ENCODE measurements at regions not wholly inside any gene's neighbourhood (a gene's known extent, or its start where the extent isn't known, plus 50 kb on each side); places are given as distances from the start of the nearest gene placed in this dataset.

DNA sequence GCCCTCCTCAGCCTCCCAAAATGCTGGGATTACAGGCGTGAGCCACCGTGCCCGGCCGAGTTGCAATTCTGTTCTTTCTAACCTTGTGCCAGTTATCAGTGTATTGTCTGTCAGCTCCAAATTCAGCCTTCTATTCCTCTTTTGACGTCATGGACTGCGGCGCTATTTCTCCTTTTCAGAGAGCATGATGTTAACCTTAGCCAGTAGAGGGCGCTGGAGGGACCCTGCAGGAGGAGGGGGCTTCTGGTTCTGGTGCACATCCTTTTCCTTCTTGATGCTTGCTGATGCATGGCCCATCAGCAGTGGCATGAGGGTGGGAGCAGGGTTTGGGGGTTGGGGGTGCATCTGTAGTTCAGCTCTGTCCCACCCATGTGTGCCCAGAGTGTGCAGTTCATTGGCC lies 179.3 kb upstream of the RMST start:
- intact Hi-C loops (cut with micrococcal nuclease): no loop called here
- Mint-ChIP-seq H3K4me1 (no peaks in the 10 kb centered on the region), H3K36me3 (ENCODE audit: low read depth) (no peaks in the 10 kb centered on the region), H3K4me3 (no peak overlapping the region), H3K27me3 (no peaks in the 10 kb centered on the region), H3K9me3 (no peaks in the 10 kb centered on the region), H3K27ac (no peak overlapping the region)
- DNase-seq: peak; percentile 59

DNA sequence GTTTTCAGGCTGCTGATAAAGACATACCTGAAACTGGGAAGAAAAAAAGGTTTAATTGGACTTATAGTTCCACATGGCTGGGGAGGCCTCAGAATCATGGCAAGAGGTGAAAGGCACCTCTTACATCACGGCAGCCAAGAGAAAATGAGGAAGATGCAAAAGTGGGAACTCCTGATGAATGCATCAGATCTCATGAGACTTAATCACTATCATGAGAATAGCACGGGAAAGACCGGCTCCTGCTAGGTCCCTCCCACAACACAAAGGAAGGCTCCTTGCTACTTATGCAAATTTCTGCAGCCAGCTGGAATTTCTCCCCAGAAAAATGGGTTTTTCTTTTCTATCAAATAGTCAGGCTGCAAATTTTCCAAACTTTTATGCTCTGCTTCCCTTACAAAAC lies 174.1 kb upstream of the RMST start:
- intact Hi-C loops (cut with micrococcal nuclease): no loop called here
- Mint-ChIP-seq H3K4me3 (no peak overlapping the region), H3K9me3 (no peaks in the 10 kb centered on the region), H3K36me3 (ENCODE audit: low read depth) (no peaks in the 10 kb centered on the region), H3K4me1 (no peaks in the 10 kb centered on the region), H3K27ac (no peak overlapping the region), H3K27me3 (no peaks in the 10 kb centered on the region)
- DNase-seq: no peak

DNA sequence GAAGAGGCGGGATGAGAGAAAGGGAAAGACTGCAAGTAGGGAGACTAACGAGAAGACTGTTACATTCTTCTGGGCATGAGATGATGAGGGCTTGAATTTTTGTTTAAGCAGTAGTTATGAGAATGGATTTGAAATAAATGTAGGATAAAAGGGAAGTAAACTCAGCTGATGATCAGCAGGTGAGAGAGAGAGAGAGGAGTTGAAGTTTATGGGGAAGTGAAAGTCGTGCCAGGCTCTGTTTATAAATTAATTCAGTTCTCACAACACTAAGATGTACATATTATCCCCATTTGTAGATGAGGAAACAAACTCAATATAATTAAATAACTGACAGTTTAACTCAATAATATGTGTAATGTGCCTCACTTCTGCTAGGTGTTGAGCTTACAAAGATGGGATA lies 170.0 kb upstream of the RMST start:
- no peak for DNase-seq
- no peaks in the 10 kb centered on the region for H3K4me1 Mint-ChIP-seq
- H3K4me3 Mint-ChIP-seq: no peak overlapping the region
- intact Hi-C loops (cut with micrococcal nuclease): no loop called here
- H3K36me3 Mint-ChIP-seq (ENCODE audit: low read depth): no peaks in the 10 kb centered on the region
- no peak overlapping the region for H3K27ac Mint-ChIP-seq
- peaks cover 2% of the 10 kb centered on the region for H3K27me3 Mint-ChIP-seq
- H3K9me3 Mint-ChIP-seq: peaks cover 6% of the 10 kb centered on the region

DNA sequence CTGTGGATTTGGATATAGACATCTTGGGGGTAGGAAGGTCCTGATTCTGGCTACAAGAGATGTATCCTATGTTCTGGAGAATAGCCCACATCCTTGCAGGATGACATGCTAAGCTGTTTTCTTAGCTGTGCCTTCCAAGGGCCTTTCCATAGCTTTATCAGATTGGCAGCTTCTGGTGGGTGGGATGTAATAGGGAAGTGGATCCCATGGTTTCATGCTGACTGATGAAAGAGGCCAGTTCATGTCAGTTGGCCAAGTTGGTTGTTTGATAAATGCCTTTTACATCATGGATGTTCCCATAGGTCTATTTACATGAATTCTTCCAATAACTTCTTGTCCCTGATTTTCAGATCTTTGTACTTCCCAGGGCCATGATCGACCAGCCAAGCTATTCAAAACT lies 169.1 kb upstream of the RMST start:
- intact Hi-C loops (cut with micrococcal nuclease): no loop called here
- H3K27me3 Mint-ChIP-seq: peaks cover 2% of the 10 kb centered on the region

DNA sequence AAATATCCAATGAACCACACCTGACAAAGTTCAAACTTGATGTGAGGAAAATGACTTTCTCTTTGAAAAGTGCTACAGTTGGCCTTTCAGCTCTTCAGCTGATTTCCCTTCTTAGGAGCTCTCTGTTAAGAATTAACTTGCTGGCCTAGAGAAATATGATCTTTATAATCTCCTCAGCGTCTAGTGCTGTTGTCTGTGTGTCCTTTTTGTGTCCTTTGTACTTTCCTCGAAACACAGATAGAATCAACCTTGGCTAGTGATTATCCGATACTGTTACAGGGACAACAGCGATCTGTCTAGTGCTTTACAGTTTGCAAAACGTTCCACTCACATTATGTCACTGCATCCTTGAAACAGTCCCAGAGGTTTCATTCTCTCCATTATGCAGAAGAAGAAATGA lies 162.8 kb upstream of the RMST start:
- H3K27ac Mint-ChIP-seq: no peak overlapping the region
- H3K4me1 Mint-ChIP-seq: no peaks in the 10 kb centered on the region
- H3K36me3 Mint-ChIP-seq (ENCODE audit: low read depth): no peaks in the 10 kb centered on the region
- H3K4me3 Mint-ChIP-seq: no peak overlapping the region
- H3K9me3 Mint-ChIP-seq: no peaks in the 10 kb centered on the region
- H3K27me3 Mint-ChIP-seq: peaks cover 5% of the 10 kb centered on the region
- no peak for DNase-seq
- intact Hi-C loops (cut with micrococcal nuclease): no loop called here

More for the DNA sequence above, 169.1 kb upstream of the RMST start:
- Mint-ChIP-seq H3K27ac (no peak overlapping the region), H3K9me3 (peaks cover 6% of the 10 kb centered on the region), H3K36me3 (ENCODE audit: low read depth) (no peaks in the 10 kb centered on the region), H3K4me3 (no peak overlapping the region), H3K4me1 (no peaks in the 10 kb centered on the region)
- DNase-seq: no peak

DNA sequence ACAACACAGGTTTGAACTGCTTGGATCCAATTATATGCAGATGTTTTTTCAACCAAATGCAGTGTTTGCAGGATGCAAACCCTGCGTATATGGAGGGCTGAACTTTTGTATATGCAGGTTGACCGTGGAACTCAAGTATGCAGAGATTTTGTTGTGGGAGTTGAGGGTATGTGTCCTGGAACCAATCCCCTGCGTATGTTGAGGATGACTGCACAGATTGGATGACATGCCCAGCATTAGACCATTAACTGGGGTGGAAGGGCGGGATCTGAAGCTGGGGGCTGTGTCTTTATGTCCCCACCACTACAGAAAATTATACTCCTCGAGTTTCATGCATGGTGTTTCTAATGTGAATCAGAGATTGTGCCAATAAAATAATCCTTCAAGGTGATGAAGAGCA lies 162.2 kb upstream of the RMST start:
- intact Hi-C loops (cut with micrococcal nuclease): no loop called here
- Mint-ChIP-seq H3K27me3 (peaks cover 5% of the 10 kb centered on the region), H3K27ac (no peak overlapping the region), H3K4me3 (no peak overlapping the region), H3K9me3 (no peaks in the 10 kb centered on the region), H3K4me1 (no peaks in the 10 kb centered on the region), H3K36me3 (ENCODE audit: low read depth) (no peaks in the 10 kb centered on the region)
- no peak for DNase-seq

DNA sequence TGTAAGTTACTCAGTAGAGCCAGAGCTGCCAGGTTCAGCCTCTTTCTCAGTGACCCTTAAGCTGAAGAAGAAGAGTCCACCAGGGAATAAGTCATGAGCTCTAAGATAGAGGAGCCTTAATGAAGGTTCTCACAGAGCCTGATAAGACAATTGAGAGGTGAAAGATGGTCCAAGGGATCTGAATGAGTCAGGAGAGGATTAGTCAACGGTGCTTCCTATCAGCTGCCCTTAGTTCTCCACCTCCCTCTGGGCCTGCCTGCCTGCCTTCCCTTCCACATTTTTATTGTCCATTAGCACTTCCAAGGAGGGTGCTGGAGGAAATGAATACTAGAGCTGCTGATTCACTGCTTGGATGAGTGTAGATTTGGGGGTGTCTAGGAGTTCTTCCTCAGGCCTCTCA lies 161.7 kb upstream of the RMST start:
- no peaks in the 10 kb centered on the region for H3K9me3 Mint-ChIP-seq
- intact Hi-C loops (cut with micrococcal nuclease): no loop called here
- no peak overlapping the region for H3K4me3 Mint-ChIP-seq
- DNase-seq: no peak
- peaks cover 5% of the 10 kb centered on the region for H3K27me3 Mint-ChIP-seq
- H3K36me3 Mint-ChIP-seq (ENCODE audit: low read depth): no peaks in the 10 kb centered on the region
- no peaks in the 10 kb centered on the region for H3K4me1 Mint-ChIP-seq
- no peak overlapping the region for H3K27ac Mint-ChIP-seq

DNA sequence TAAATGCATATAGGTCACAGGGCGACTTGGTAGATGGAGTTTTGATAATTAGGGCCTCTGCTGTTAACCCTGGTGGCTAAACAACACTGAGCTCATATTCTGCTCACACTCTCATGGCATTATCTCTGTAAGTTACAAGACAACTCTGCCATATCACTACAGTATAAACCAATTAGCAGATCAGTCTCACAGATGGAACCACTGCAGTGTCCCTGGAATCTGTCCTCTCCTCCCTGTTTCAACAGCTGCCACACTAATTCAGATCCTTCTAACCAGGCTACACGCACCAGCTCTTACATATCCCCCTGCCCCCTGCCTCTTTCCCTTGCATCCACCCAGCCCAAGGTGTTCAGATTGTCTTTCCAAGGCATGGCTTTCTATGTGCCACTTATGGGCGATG lies 161.0 kb upstream of the RMST start:
- Mint-ChIP-seq H3K36me3 (ENCODE audit: low read depth) (no peaks in the 10 kb centered on the region), H3K9me3 (no peaks in the 10 kb centered on the region), H3K4me3 (no peak overlapping the region), H3K27me3 (peaks cover 7% of the 10 kb centered on the region), H3K4me1 (no peaks in the 10 kb centered on the region), H3K27ac (no peak overlapping the region)
- intact Hi-C loops (cut with micrococcal nuclease): no loop called here
- DNase-seq: no peak

DNA sequence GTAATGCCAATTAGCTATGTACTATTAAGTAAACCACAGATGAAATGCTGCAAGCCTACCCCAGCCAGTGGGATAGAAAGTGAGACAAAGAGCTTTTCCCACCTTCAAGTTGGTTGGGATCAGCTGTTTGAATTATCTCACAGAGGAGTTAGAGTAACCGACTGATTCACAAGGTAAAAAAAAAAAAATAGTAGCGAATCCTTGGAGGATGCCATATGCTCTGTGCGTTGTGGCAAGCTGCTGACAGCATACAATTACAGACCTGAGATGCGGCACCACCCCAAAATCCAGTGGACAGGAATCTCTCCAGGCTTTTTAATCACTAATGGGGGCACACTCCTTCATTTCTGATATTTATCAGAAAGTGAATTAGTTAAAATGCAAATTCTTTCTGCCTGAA lies 157.0 kb upstream of the RMST start:
- Mint-ChIP-seq H3K4me3 (no peak overlapping the region), H3K4me1 (no peaks in the 10 kb centered on the region), H3K27me3 (peaks cover 13% of the 10 kb centered on the region), H3K36me3 (ENCODE audit: low read depth) (no peaks in the 10 kb centered on the region), H3K27ac (no peak overlapping the region), H3K9me3 (no peaks in the 10 kb centered on the region)
- intact Hi-C loops (cut with micrococcal nuclease): loop anchor here (5.0 kb wide), 1 partner anchor 158 kb away; no protein-coding TSS in a partner anchor
- no peak for DNase-seq

DNA sequence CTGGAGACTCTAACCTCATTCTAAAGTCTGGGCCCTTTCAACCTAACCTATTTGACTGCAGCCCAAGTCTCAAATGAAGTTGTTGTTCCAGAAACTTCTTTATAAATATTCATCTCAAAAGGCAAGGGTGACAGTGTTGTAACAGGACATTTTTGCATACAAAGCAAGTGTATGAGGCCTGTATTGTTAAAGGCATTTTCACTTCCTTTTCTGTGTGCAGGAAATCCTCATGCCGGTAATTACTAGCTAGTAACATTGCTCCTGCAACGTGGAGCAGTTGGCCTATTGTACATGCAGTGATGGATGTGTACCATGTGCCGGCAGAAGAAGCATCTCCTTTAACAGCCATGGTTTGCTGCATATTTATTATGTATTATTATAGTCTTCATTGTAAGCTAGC lies 156.5 kb upstream of the RMST start:
- DNase-seq: no peak
- Mint-ChIP-seq H3K9me3 (no peaks in the 10 kb centered on the region), H3K27me3 (peaks cover 13% of the 10 kb centered on the region), H3K4me1 (no peaks in the 10 kb centered on the region), H3K36me3 (ENCODE audit: low read depth) (no peaks in the 10 kb centered on the region), H3K4me3 (no peak overlapping the region), H3K27ac (no peak overlapping the region)
- intact Hi-C loops (cut with micrococcal nuclease): loop anchor here (5.0 kb wide), 1 partner anchor 159 kb away; no protein-coding TSS in a partner anchor

DNA sequence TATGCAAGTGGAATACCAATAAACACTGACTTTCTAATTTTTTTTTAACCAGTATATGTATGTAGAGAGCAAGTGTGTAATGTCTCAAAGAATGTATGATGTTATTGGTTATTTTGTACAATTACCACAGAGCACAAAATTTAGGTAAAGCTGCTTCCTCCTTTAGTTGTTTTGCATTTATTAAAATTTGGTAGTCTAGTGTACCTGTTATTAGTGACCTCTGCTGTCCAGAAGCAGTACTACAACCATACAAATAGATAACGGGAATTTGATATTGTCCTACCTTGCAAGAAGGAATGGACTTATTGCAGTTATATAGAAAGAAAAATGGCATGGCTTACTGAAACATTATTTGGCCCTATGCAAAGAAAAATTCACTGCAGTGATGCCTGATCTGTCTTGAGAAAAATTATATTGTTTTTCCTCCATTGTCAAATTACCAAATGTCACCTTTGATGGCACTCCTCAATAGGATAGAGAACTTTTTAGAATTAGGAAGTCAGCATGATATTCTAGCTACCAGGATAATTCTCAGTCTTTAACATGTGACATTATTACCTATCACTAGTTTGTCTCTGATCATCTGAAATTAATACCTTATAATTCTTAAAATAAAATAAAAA lies 153.9 kb upstream of the RMST start:
- no peaks in the 10 kb centered on the region for H3K9me3 Mint-ChIP-seq
- peak; percentile 73 for DNase-seq
- H3K36me3 Mint-ChIP-seq (ENCODE audit: low read depth): no peaks in the 10 kb centered on the region
- no peaks in the 10 kb centered on the region for H3K4me1 Mint-ChIP-seq
- H3K27me3 Mint-ChIP-seq: peaks cover 11% of the 10 kb centered on the region
- no peak overlapping the region for H3K27ac Mint-ChIP-seq
- no peak overlapping the region for H3K4me3 Mint-ChIP-seq
- intact Hi-C loops (cut with micrococcal nuclease): loop anchor here (1.0 to 5.0 kb wide), 3 partner anchors 161 to 730 kb away; no protein-coding TSS in a partner anchor

DNA sequence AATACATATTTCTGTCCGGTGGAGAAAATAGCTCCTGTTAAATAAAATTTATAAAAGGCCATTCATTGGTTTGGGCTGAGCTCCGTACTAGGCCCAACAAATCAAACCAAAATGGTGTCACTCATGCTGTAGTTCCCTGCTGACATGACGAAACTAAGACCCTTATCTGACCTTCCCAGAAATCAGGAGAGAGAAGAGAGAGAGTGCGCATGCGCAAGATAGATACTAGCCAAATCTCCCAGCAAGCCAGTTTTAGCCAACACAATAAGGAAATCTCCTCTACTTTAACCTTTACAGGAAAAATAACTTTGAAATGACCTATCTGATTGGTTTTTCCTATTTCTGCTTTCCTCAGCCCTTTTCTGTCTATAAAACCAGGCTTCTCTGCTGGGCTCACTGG lies 152.7 kb upstream of the RMST start:
- Mint-ChIP-seq H3K27me3 (peaks cover 11% of the 10 kb centered on the region), H3K27ac (no peak overlapping the region), H3K9me3 (no peaks in the 10 kb centered on the region), H3K4me1 (no peaks in the 10 kb centered on the region), H3K4me3 (no peak overlapping the region), H3K36me3 (ENCODE audit: low read depth) (no peaks in the 10 kb centered on the region)
- intact Hi-C loops (cut with micrococcal nuclease): loop anchor here (5.0 kb wide), 1 partner anchor 163 kb away; no protein-coding TSS in a partner anchor
- DNase-seq: no peak

DNA sequence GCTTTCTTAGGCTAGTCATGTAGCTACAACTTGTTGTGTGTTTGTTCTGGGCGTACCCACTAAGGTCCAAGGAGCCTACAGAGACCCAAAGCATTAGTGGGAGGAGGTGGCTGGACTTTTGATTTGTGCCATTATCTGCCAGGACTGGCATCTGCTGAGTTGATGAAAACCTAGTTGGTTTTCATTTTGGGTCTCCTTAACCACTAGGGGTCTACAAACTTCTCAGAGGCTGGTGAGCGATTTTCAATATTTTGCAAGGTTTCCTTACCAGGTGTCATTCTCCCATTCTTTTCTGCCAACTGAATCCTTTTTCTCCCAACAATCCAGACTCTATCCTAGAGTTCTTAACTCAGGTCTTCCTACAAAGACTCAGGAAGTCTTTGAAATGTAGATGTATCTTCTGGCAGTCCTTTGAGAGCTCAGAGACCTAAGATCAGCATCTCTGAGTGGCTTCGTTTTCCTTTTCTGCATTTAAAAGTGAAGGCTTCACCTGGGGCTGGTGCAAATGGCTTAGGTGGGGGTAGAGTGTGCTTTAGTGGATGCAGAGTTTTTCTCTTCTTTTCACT lies 150.0 kb upstream of the RMST start:
- no peak for DNase-seq
- no peaks in the 10 kb centered on the region for H3K36me3 Mint-ChIP-seq (ENCODE audit: low read depth)
- H3K4me1 Mint-ChIP-seq: no peaks in the 10 kb centered on the region

DNA sequence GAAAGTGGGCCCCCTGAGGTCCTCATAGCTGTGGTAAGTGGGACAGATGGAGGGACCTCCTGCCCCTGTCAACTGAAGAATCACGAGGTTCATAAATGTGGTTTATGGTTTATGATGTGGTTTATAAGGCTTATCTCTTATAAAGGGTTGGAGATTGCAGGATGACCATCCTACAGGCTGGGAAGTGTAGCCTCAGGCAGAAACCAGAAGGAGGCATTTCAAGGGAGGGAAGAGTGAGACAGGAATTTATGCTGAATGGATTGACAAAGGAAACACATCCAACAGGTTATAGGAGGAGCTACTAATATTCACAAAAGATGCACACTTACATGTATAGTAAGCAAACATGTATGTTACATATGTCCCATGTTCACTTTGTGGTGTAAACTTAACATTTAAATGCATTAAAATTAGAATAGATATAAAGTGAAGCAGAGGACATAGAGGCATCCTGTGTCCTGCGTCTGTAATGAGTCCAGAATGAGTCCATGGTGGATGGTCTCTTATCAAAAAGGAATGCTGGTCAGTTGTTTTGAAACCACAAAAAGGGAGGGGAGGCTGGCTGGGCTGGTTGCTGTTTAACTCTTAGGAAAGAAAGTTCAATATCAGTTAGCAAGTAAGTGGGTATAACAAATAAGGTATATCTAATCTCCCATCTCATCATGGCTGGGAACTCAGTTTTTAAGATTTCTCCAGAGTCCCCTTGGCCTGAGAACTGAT lies 149.0 kb upstream of the RMST start:
- Mint-ChIP-seq H3K27ac (no peak overlapping the region), H3K27me3 (peaks cover 15% of the 10 kb centered on the region), H3K4me1 (no peaks in the 10 kb centered on the region), H3K4me3 (no peak overlapping the region), H3K36me3 (ENCODE audit: low read depth) (no peaks in the 10 kb centered on the region), H3K9me3 (no peaks in the 10 kb centered on the region)
- intact Hi-C loops (cut with micrococcal nuclease): no loop called here
- no peak for DNase-seq

More for the DNA sequence above, 150.0 kb upstream of the RMST start:
- intact Hi-C loops (cut with micrococcal nuclease): no loop called here
- peaks cover 17% of the 10 kb centered on the region for H3K27me3 Mint-ChIP-seq
- H3K9me3 Mint-ChIP-seq: no peaks in the 10 kb centered on the region
- H3K4me3 Mint-ChIP-seq: no peak overlapping the region
- no peak overlapping the region for H3K27ac Mint-ChIP-seq
